Loucy (cell line): ENCODE measurements at regions not wholly inside any gene's neighbourhood (a gene's known extent, or its start where the extent isn't known, plus 50 kb on each side); places are given as distances from the start of the nearest gene placed in this dataset.

Experiments used
- H2AFZ ChIP-seq: fragments of 200-600 bp; sonication (generic); 2 replicates; pipeline ENCODE4 v1.6.0; 2016; ENCODE audit warnings: antibody characterized with exemption, mild to moderate bottlenecking, low read length, moderate library complexity
- H3F3A ChIP-seq: fragments of 200-600 bp; 2 replicates; pipeline ENCODE4 v1.6.0; 2016; ENCODE audit warnings: antibody characterized with exemption, low read depth, mild to moderate bottlenecking
- H3K27me3 ChIP-seq: fragments of 200-600 bp; sonication (generic); 2 replicates; pipeline ENCODE4 v1.6.1; 2014; ENCODE audit warnings: low read length, mild to moderate bottlenecking; ENCODE audit not compliant: insufficient read depth, poor library complexity, severe bottlenecking
- H3K36me3 ChIP-seq: fragments of 200-600 bp; sonication (generic); 2 replicates; pipeline ENCODE4 v1.6.1; 2016; ENCODE audit warnings: low read length; ENCODE audit not compliant: insufficient read depth
- H3K4me1 ChIP-seq: fragments of 200-600 bp; sonication (generic); 2 replicates; pipeline ENCODE4 v1.5.1; 2014; ENCODE audit warnings: low read length, mild to moderate bottlenecking; ENCODE audit not compliant: insufficient read depth, poor library complexity, severe bottlenecking
- H3K4me2 ChIP-seq: fragments of 200-600 bp; sonication (generic); 2 replicates; pipeline ENCODE4 v1.6.0; 2014; ENCODE audit warnings: antibody characterized with exemption, low read length, low read depth, mild to moderate bottlenecking; ENCODE audit not compliant: poor library complexity, severe bottlenecking
- H3K4me3 ChIP-seq: fragments of 200-600 bp; sonication (generic); 2 replicates; pipeline ENCODE4 v1.5.1; 2014; ENCODE audit warnings: low read length, mild to moderate bottlenecking, mixed read lengths; ENCODE audit not compliant: poor library complexity, severe bottlenecking
- H3K79me2 ChIP-seq: fragments of 200-600 bp; sonication (generic); 2 replicates; pipeline ENCODE4 v1.6.1; 2014; ENCODE audit warnings: low read length; ENCODE audit not compliant: insufficient read depth
- H3K9ac ChIP-seq: fragments of 200-600 bp; sonication (generic); 2 replicates; pipeline ENCODE4 v1.6.0; 2014; ENCODE audit warnings: mild to moderate bottlenecking, low read depth, low read length, moderate library complexity; ENCODE audit not compliant: poor library complexity, severe bottlenecking
- H3K9me2 ChIP-seq: fragments of 200-600 bp; sonication (generic); replicated peaks from 2 replicates; pipeline ENCODE4 v1.6.1; 2016; ENCODE audit warnings: low read depth, low read length, mixed read lengths
- H3K9me3 ChIP-seq: fragments of 200-600 bp; sonication (generic); 2 replicates; pipeline ENCODE4 v1.6.1; 2014; ENCODE audit warnings: mild to moderate bottlenecking, antibody characterized with exemption, low read length, low read depth; ENCODE audit not compliant: insufficient read depth
- H4K20me1 ChIP-seq: fragments of 200-600 bp; sonication (generic); 2 replicates; pipeline ENCODE4 v1.6.0; 2014; ENCODE audit warnings: antibody characterized with exemption, low read length, mild to moderate bottlenecking; ENCODE audit not compliant: insufficient read depth, poor library complexity, severe bottlenecking
- EZH2phosphoT487 ChIP-seq: fragments of 200-600 bp; IDR thresholded peaks from 2 replicates; pipeline ENCODE4 v1.6.1; 2018; ENCODE audit warnings: antibody characterized with exemption, mild to moderate bottlenecking, moderate library complexity, borderline replicate concordance
- TF ChIP-seq, protein P1 (sequence below): fragments of 200-600 bp; sonication (generic); conservative IDR thresholded peaks from 2 replicates; pipeline ENCODE4 v1.5.1; 2014; ENCODE audit warnings: mild to moderate bottlenecking, antibody characterized with exemption, low read length

DNA sequence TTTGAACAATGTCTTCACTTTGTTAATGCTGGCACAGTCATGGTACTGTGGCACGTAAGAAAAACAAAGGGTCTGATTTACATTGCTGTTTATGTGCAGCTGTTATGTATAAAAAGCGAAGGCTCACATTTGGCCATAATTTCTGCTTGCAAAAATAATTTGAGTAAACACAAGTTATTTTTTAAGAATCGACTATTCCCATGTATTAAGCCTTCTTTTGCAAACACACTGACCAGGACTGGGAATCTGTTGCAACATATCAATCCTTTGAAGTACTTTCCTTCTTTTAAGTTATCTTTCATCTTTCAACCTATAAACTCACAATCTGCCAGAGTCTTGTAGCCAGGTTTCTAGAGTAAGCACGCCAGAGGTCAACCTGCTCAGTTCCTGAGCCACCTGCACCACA, 145.4 kb upstream of the BMP4 start:
- Histone ChIP-seq H3K4me3 (no peak overlapping the region), H3K27me3 (no peaks in the 10 kb centered on the region), H3K9me3 (no peaks in the 10 kb centered on the region), H3K9ac (no peak overlapping the region), H2AFZ (no peak overlapping the region), H4K20me1 (no peaks in the 10 kb centered on the region), H3K4me1 (no peaks in the 10 kb centered on the region), H3K4me2 (no peak overlapping the region), H3K79me2 (no peaks in the 10 kb centered on the region), H3F3A (no peaks in the 10 kb centered on the region), H3K9me2 (no peaks in the 10 kb centered on the region; the same call in 1 of the 2 replicates), H3K36me3 (no peaks in the 10 kb centered on the region)
- no peak for TF ChIP-seq EZH2phosphoT487
- TF ChIP-seq, protein P1, sequence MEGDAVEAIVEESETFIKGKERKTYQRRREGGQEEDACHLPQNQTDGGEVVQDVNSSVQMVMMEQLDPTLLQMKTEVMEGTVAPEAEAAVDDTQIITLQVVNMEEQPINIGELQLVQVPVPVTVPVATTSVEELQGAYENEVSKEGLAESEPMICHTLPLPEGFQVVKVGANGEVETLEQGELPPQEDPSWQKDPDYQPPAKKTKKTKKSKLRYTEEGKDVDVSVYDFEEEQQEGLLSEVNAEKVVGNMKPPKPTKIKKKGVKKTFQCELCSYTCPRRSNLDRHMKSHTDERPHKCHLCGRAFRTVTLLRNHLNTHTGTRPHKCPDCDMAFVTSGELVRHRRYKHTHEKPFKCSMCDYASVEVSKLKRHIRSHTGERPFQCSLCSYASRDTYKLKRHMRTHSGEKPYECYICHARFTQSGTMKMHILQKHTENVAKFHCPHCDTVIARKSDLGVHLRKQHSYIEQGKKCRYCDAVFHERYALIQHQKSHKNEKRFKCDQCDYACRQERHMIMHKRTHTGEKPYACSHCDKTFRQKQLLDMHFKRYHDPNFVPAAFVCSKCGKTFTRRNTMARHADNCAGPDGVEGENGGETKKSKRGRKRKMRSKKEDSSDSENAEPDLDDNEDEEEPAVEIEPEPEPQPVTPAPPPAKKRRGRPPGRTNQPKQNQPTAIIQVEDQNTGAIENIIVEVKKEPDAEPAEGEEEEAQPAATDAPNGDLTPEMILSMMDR, result no peak

DNA sequence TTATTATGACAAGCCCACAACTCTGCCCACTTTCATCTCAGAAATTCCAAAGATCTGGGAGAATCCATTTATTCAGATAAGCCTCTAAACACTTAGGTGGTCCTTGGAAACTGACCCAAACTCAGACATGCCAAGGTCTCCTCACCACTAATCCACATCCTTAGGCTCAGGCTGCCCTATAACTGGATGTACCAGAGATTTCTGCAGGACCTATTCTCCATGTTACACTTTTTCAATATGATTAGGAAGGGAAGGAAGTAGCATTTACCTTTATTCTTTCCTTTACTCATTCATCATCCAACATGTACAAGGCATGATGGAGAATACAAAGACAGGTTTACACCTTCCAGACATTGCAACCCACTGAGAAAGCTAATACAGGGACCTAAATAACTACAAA, 145.9 kb upstream of the BMP4 start:
- TF ChIP-seq, protein P1, result no peak
- H3K9me3 ChIP-seq, result no peaks in the 10 kb centered on the region
- no peaks in the 10 kb centered on the region for H4K20me1 ChIP-seq
- H3K4me2 ChIP-seq, result no peak overlapping the region
- no peaks in the 10 kb centered on the region for H3K36me3 ChIP-seq
- no peak overlapping the region for H3K4me3 ChIP-seq
- H3K27me3 ChIP-seq, result no peaks in the 10 kb centered on the region
- no peaks in the 10 kb centered on the region for H3K79me2 ChIP-seq
- no peak overlapping the region for H3K9ac ChIP-seq
- no peaks in the 10 kb centered on the region for H3F3A ChIP-seq
- H2AFZ ChIP-seq, result no peak overlapping the region
- no peaks in the 10 kb centered on the region; the same call in 1 of the 2 replicates for H3K9me2 ChIP-seq
- no peaks in the 10 kb centered on the region for H3K4me1 ChIP-seq

DNA sequence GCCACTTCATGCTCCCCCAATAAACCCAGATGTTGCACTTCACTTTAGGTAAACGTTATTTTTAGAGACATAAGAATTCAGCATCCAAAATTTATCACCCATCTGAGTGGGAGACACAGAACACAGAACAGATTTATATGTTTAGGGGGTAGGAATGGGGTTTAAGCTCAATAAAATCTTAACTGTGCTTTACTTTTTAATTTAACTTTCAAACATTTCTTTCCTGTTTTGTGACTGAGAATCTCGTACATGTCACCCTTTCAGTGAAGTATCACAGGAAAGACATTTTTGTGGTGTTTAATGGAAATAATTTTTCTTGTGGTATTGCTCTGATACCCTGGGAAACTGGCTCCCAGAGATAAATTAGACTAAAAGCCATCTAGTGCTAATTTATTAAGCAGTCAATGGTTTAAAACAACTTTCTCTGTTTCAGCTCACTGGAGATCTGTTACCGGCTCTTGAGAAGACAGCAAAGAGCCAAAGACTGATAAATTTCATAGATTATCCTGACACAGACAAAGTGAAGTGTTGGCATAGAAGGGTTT, 148.0 kb upstream of the BMP4 start:
- no peaks in the 10 kb centered on the region for H3K79me2 ChIP-seq
- H3K4me2 ChIP-seq, result no peak overlapping the region
- H3K9me3 ChIP-seq, result no peaks in the 10 kb centered on the region
- no peaks in the 10 kb centered on the region for H3K36me3 ChIP-seq
- no peaks in the 10 kb centered on the region for H3F3A ChIP-seq
- no peak overlapping the region for H3K4me3 ChIP-seq
- H2AFZ ChIP-seq, result no peak overlapping the region
- no peak for TF ChIP-seq EZH2phosphoT487
- TF ChIP-seq, protein P1, result no peak
- H4K20me1 ChIP-seq, result no peaks in the 10 kb centered on the region
- H3K9ac ChIP-seq, result no peak overlapping the region
- H3K9me2 ChIP-seq, result no peaks in the 10 kb centered on the region; the same call in 1 of the 2 replicates
- H3K4me1 ChIP-seq, result no peaks in the 10 kb centered on the region
- no peaks in the 10 kb centered on the region for H3K27me3 ChIP-seq
